ENCODE measurements at regions not wholly inside any gene's neighbourhood (a gene's known extent, or its start where the extent isn't known, plus 50 kb on each side); places are given as distances from the start of the nearest gene placed in this dataset.

- no peak overlapping the region for H3K4me2 ChIP-seq (ENCODE audit: insufficient read depth, low read length)
- H3K27ac ChIP-seq (ENCODE audit: low read depth, low read length) = no peak overlapping the region
- TF ChIP-seq CTCF (IDR thresholded peaks at IDR 0.05; ENCODE audit: extremely low read depth, low read depth, low read length) = no peak
- H2AFZ ChIP-seq (ENCODE audit: low read length) = no peak overlapping the region
- no peaks in the 10 kb centered on the region for H3K4me1 ChIP-seq (ENCODE audit: insufficient read depth, low read length)
- no peaks in the 10 kb centered on the region for H3K27me3 ChIP-seq (ENCODE audit: insufficient read depth, low read length)
- H3K79me2 ChIP-seq (ENCODE audit: insufficient read depth, low read length) = no peaks in the 10 kb centered on the region
- H3K4me3 ChIP-seq (ENCODE audit: insufficient read depth, low read length) = no peak overlapping the region
- DNase-seq (ENCODE audit: insufficient read length, low spot score, missing footprints) = no peak
- no peaks in the 10 kb centered on the region for H4K20me1 ChIP-seq (ENCODE audit: insufficient read depth, low read length)
- no peaks in the 10 kb centered on the region for H3K9me3 ChIP-seq (ENCODE audit: low read depth, low read length)
- H3K36me3 ChIP-seq (ENCODE audit: insufficient read depth, low read length) = no peaks in the 10 kb centered on the region
These were observed 453.2 kb upstream of the PTCHD4 start for GRCh38 chr6:48564036-48564820.

GRCh38 chr6:48563433-48563832, 452.4 kb upstream of the PTCHD4 start:
- H3K4me1 ChIP-seq (ENCODE audit: insufficient read depth, low read length) = no peaks in the 10 kb centered on the region
- H2AFZ ChIP-seq (ENCODE audit: low read length) = no peak overlapping the region
- H3K79me2 ChIP-seq (ENCODE audit: insufficient read depth, low read length) = no peaks in the 10 kb centered on the region
- H3K27ac ChIP-seq (ENCODE audit: low read depth, low read length) = no peak overlapping the region
- no peak overlapping the region for H3K4me3 ChIP-seq (ENCODE audit: insufficient read depth, low read length)
- H3K4me2 ChIP-seq (ENCODE audit: insufficient read depth, low read length) = no peak overlapping the region
- no peaks in the 10 kb centered on the region for H3K27me3 ChIP-seq (ENCODE audit: insufficient read depth, low read length)
- H3K9me3 ChIP-seq (ENCODE audit: low read depth, low read length) = no peaks in the 10 kb centered on the region
- TF ChIP-seq CTCF (IDR thresholded peaks at IDR 0.05; ENCODE audit: extremely low read depth, low read depth, low read length) = no peak
- no peak for DNase-seq (ENCODE audit: insufficient read length, low spot score, missing footprints)
- no peaks in the 10 kb centered on the region for H3K36me3 ChIP-seq (ENCODE audit: insufficient read depth, low read length)
- H4K20me1 ChIP-seq (ENCODE audit: insufficient read depth, low read length) = no peaks in the 10 kb centered on the region

DNA sequence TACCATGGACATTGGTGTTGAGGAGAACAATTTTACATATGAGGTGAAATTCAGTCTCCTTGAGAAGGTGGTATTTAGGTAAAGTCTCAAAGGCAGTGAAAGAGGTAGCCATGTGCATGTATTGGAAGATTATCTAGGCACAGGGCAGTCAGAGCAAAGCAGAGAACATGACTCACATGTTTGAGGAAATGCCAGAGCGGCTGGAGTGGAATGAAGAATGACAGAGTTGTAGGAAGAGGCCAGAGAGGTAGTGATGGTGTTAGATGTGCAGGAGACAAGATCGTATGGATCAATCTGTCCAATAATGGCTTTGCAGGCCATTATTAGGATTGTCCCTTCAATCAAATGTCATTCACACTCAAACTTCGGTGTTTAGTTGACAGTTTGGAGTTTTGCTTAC, 449.4 kb upstream of the PTCHD4 start:
- H3K36me3 ChIP-seq (ENCODE audit: insufficient read depth, low read length) = no peaks in the 10 kb centered on the region
- H3K4me1 ChIP-seq (ENCODE audit: insufficient read depth, low read length) = no peaks in the 10 kb centered on the region
- no peak overlapping the region for H3K4me2 ChIP-seq (ENCODE audit: insufficient read depth, low read length)
- no peaks in the 10 kb centered on the region for H3K79me2 ChIP-seq (ENCODE audit: insufficient read depth, low read length)
- H2AFZ ChIP-seq (ENCODE audit: low read length) = no peak overlapping the region
- H3K27me3 ChIP-seq (ENCODE audit: insufficient read depth, low read length) = no peaks in the 10 kb centered on the region
- no peak for TF ChIP-seq CTCF (IDR thresholded peaks at IDR 0.05; ENCODE audit: extremely low read depth, low read depth, low read length)
- H3K9me3 ChIP-seq (ENCODE audit: low read depth, low read length) = no peaks in the 10 kb centered on the region
- no peak for DNase-seq (ENCODE audit: insufficient read length, low spot score, missing footprints)
- no peak overlapping the region for H3K27ac ChIP-seq (ENCODE audit: low read depth, low read length)
- H4K20me1 ChIP-seq (ENCODE audit: insufficient read depth, low read length) = no peaks in the 10 kb centered on the region
- H3K4me3 ChIP-seq (ENCODE audit: insufficient read depth, low read length) = no peak overlapping the region

DNA sequence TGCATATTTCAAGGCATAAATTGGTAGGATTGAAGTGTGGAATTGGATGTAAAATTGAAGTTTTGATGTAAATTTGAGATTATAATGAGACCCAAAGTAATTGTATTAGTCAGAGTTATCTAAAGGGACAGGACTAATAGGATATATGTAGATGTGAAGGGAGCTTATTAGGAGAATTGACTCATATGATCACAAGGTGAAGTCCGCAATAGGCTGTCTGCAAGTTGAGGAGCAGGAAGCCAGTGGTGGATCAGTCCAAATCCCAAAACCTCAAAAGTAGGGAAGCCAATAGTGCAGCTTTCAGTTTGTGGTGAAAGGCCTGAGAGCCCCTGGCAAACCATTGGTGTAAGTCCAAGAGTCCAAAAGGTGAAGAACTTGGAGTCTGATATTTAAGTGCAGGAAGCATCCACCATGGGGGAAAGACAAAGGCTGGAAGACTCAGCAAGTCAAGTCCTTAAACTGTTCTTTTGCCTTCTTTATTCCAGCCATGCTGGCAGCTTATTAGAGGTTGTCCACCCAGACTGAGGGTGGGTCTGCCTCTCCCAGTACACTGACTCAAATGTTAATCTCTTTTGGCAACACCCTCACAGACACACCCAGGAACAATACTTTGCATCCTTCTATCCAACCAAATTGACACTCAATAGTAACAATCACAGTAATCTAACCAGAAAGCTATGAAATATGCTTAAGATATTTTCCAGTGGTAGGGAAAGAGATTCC, 442.6 kb upstream of the PTCHD4 start:
- H3K9me3 ChIP-seq (ENCODE audit: low read depth, low read length) = no peaks in the 10 kb centered on the region
- H3K27ac ChIP-seq (ENCODE audit: low read depth, low read length) = no peak overlapping the region
- no peak overlapping the region for H3K4me3 ChIP-seq (ENCODE audit: insufficient read depth, low read length)
- no peak overlapping the region for H2AFZ ChIP-seq (ENCODE audit: low read length)
- DNase-seq (ENCODE audit: insufficient read length, low spot score, missing footprints) = no peak
- H4K20me1 ChIP-seq (ENCODE audit: insufficient read depth, low read length) = no peaks in the 10 kb centered on the region
- H3K4me2 ChIP-seq (ENCODE audit: insufficient read depth, low read length) = no peak overlapping the region
- no peaks in the 10 kb centered on the region for H3K27me3 ChIP-seq (ENCODE audit: insufficient read depth, low read length)
- H3K36me3 ChIP-seq (ENCODE audit: insufficient read depth, low read length) = no peaks in the 10 kb centered on the region
- no peak for TF ChIP-seq CTCF (IDR thresholded peaks at IDR 0.05; ENCODE audit: extremely low read depth, low read depth, low read length)
- no peaks in the 10 kb centered on the region for H3K79me2 ChIP-seq (ENCODE audit: insufficient read depth, low read length)
- no peaks in the 10 kb centered on the region for H3K4me1 ChIP-seq (ENCODE audit: insufficient read depth, low read length)

All from osteoblast (primary cell).